GM20000 (cell line): ENCODE measurements at regions not wholly inside any gene's neighbourhood (a gene's known extent, or its start where the extent isn't known, plus 50 kb on each side); places are given as distances from the start of the nearest gene placed in this dataset.
"Not testable (repeated sequence)": the region's sequence is repeated elsewhere in the genome, so short reads cannot be mapped to it uniquely, and the experiment has no call there.

Experiments
- DNase-seq: peaks from one replicate; pipeline ENCODE4 v3.0.0; 2012; ENCODE audit warnings: low spot score
- TF ChIP-seq, protein P1 (sequence below): IDR thresholded peaks from 2 replicates; pipeline ENCODE4 v1.5.1; 2012; ENCODE audit warnings: mild to moderate bottlenecking, control low read depth; ENCODE audit errors: extremely low read depth, missing control alignments

- DNase-seq = no peak
- TF ChIP-seq, protein P1, sequence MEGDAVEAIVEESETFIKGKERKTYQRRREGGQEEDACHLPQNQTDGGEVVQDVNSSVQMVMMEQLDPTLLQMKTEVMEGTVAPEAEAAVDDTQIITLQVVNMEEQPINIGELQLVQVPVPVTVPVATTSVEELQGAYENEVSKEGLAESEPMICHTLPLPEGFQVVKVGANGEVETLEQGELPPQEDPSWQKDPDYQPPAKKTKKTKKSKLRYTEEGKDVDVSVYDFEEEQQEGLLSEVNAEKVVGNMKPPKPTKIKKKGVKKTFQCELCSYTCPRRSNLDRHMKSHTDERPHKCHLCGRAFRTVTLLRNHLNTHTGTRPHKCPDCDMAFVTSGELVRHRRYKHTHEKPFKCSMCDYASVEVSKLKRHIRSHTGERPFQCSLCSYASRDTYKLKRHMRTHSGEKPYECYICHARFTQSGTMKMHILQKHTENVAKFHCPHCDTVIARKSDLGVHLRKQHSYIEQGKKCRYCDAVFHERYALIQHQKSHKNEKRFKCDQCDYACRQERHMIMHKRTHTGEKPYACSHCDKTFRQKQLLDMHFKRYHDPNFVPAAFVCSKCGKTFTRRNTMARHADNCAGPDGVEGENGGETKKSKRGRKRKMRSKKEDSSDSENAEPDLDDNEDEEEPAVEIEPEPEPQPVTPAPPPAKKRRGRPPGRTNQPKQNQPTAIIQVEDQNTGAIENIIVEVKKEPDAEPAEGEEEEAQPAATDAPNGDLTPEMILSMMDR = no peak
Observed at GRCh38 chr3:110495201-110495927, 576.3 kb upstream of the NECTIN3 start.

- DNase-seq = no peak
- TF ChIP-seq, protein P1 = no peak
Observed at GRCh38 chr3:110504401-110504800, 567.2 kb upstream of the NECTIN3 start.

DNA sequence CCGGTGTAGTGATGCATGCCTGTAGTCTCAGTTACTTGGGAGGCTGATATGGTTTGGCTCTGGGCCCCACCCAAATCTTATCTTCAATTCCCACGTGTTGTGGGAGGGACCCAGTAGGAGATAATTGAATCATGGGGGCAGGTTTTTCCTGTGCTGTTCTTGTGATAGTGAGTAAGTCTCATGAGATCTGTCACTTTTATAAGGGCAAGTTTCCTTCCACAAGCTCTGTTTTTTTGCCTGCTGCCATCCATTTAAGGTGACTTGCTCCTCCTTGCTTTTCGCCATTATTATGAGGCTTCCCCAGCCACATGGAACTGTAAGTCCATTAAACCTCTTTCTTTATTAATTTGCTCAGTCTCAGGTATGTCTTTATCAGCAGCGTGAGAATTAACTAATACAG, 566.7 kb upstream of the NECTIN3 start:
- TF ChIP-seq, protein P1 = no peak
- no peak for DNase-seq

DNA sequence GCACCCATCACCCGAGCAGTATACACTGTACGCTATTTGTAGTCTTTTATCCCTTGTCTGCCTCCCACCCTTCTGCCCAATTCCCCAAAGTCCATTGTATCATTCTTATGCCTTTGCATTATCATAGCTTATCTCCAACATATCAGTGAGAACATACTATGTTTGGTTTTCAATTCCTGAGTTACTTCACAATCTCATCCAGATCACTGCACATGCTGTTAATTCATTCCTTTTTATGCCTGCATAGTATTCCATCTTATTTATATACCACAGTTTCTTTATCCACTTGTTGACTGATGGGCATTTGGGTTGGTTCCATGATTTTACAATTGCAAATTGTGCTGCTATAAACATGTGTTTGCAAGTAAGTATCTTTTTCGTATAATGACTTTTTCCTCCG, 564.7 kb upstream of the NECTIN3 start:
- DNase-seq = no peak
- TF ChIP-seq, protein P1 = no peak

- DNase-seq = not testable (repeated sequence)
Observed at GRCh38 chr3:110507570-110507969, 564.0 kb upstream of the NECTIN3 start.

- DNase-seq = no peak
- TF ChIP-seq, protein P1 = no peak
Observed at GRCh38 chr3:110512961-110513360, 558.7 kb upstream of the NECTIN3 start.

DNA sequence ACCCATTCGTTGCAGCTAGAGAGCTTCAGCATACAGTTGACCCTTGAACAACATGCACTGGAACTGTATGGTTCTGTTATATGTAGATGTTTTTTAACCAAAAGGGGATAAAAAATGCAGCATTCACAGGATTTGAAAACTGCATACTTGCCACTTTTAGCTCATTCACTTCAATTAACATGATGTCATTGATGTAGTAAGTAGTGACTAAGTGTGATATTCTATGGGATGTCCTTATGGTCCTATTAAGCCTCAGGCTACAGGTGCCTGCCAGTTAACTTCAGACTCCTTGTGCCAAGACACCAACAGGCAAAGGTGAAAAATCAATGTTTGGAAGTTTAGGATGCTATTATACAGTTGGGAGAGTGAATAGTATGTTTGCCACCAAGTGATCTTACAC, 553.6 kb upstream of the NECTIN3 start:
- TF ChIP-seq, protein P1 = no peak
- DNase-seq = no peak

DNA sequence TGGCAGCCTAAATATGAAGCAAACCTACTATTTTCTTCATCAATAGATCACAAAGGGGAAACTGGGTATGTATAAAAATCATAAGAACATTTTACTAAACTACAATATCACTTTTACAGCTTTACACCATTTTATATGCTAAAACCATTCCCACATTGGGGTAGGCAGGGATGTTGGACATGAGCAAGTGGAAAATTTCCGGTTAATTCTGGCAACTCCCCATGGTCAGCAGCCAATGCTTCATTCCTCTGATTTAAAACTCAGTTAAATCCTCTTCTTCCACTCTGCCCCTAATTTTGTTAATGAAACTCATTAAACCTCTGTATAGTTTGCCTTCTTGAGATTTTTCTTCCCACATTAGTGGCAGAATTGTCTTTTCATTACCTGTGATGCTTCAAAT, 552.5 kb upstream of the NECTIN3 start:
- DNase-seq = no peak
- TF ChIP-seq, protein P1 = no peak
